Neural cell (in vitro differentiated cells): ENCODE measurements at regions not wholly inside any gene's neighbourhood (a gene's known extent, or its start where the extent isn't known, plus 50 kb on each side); places are given as distances from the start of the nearest gene placed in this dataset.
A peak's percentile ranks its signal among the peaks of the same experiment; 100 is the strongest.

Experiments
- H2AFZ ChIP-seq: fragments of 200-600, 300-800 bp; sonication (generic), shearing (Covaris generic); 2 replicates; pipeline ENCODE4 v1.6.0; 2014; ENCODE audit warnings: low read depth, mild to moderate bottlenecking, antibody characterized with exemption, low read length, moderate library complexity
- H3F3A ChIP-seq: fragments of 200-600 bp; shearing (Covaris generic); 2 replicates; pipeline ENCODE4 v1.6.1; 2016; ENCODE audit warnings: mild to moderate bottlenecking, moderate library complexity, mixed read lengths, antibody characterized with exemption, low read length; ENCODE audit not compliant: insufficient read depth, poor library complexity, severe bottlenecking
- H3K27ac ChIP-seq: fragments of 200-600, 300-800 bp; sonication (generic), shearing (Covaris generic); 2 replicates; pipeline ENCODE4 v1.5.1; 2014; ENCODE audit warnings: mild to moderate bottlenecking, low read length, moderate library complexity
- H3K27me3 ChIP-seq: fragments of 300-800, 200-600 bp; sonication (generic), shearing (Covaris generic); 2 replicates; pipeline ENCODE4 v1.6.0; 2014; ENCODE audit warnings: mild to moderate bottlenecking, low read depth, low read length, moderate library complexity; ENCODE audit not compliant: insufficient read depth
- H3K36me3 ChIP-seq: fragments of 300-800, 200-600 bp; sonication (generic), shearing (Covaris generic); 2 replicates; pipeline ENCODE4 v1.5.1; 2014; ENCODE audit warnings: mild to moderate bottlenecking, antibody characterized with exemption, low read length, moderate library complexity; ENCODE audit not compliant: insufficient read depth
- H3K4me2 ChIP-seq: fragments of 300-800, 200-600 bp; sonication (generic), shearing (Covaris generic); 2 replicates; pipeline ENCODE4 v1.6.0; 2014; ENCODE audit warnings: mild to moderate bottlenecking, low read length
- H3K4me3 ChIP-seq: fragments of 300-800, 200-600 bp; sonication (generic), shearing (Covaris generic); 2 replicates; pipeline ENCODE4 v1.5.1; 2014; ENCODE audit warnings: mild to moderate bottlenecking, low read length, moderate library complexity
- H3K79me2 ChIP-seq: fragments of 200-600 bp; shearing (Covaris generic); replicated peaks from 2 replicates; pipeline ENCODE4 v1.6.0; 2014; ENCODE audit warnings: mild to moderate bottlenecking, low read length, moderate library complexity; ENCODE audit not compliant: insufficient read depth
- H3K9ac ChIP-seq: fragments of 300-800, 200-600 bp; sonication (generic), shearing (Covaris generic); 2 replicates; pipeline ENCODE4 v1.6.1; 2016; ENCODE audit warnings: mild to moderate bottlenecking, low read length, mixed read lengths
- H3K9me2 ChIP-seq: fragments of 200-600 bp; shearing (Covaris generic); 2 replicates; pipeline ENCODE4 v1.6.1; 2016; ENCODE audit warnings: mild to moderate bottlenecking, low read length, mixed read lengths; ENCODE audit not compliant: insufficient read depth
- H3K9me3 ChIP-seq: fragments of 200-600, 300-800 bp; sonication (generic), shearing (Covaris generic); 2 replicates; pipeline ENCODE4 v1.6.1; 2016; ENCODE audit warnings: mild to moderate bottlenecking, mixed run types, low read length, moderate library complexity, mixed read lengths
- H4K20me1 ChIP-seq: fragments of 200-600 bp; shearing (Covaris generic); 2 replicates; pipeline ENCODE4 v1.6.1; 2016; ENCODE audit warnings: mild to moderate bottlenecking, mixed run types; ENCODE audit not compliant: insufficient read depth
- CTCF ChIP-seq: fragments of 450-650 bp; IDR thresholded peaks from 2 replicates; pipeline ENCODE4 v1.5.1; 2014; ENCODE audit warnings: antibody characterized with exemption, mild to moderate bottlenecking, moderate library complexity; ENCODE audit not compliant: poor library complexity, severe bottlenecking
- EP300 ChIP-seq: fragments of 450-650 bp; conservative IDR thresholded peaks from 2 replicates; pipeline ENCODE4 v1.6.1; 2014; ENCODE audit warnings: antibody characterized with exemption, mild to moderate bottlenecking, moderate library complexity; ENCODE audit not compliant: poor library complexity, severe bottlenecking
- EZH2 ChIP-seq: fragments of 200-600, 300-800 bp; shearing (Covaris generic), sonication (generic); IDR thresholded peaks from 2 replicates; pipeline ENCODE4 v1.6.1; 2014; ENCODE audit warnings: antibody characterized with exemption, low read length, borderline replicate concordance, mild to moderate bottlenecking; ENCODE audit not compliant: insufficient read depth, poor library complexity, severe bottlenecking
- MXI1 ChIP-seq: fragments of 450-650 bp; conservative IDR thresholded peaks from 2 replicates; pipeline ENCODE4 v1.6.1; 2014; ENCODE audit warnings: antibody characterized with exemption, mild to moderate bottlenecking; ENCODE audit not compliant: poor library complexity, severe bottlenecking
- POLR2AphosphoS5 ChIP-seq: IDR thresholded peaks from 2 replicates; pipeline ENCODE4 v1.6.1; 2012
- RAD21 ChIP-seq: fragments of 450-650 bp; conservative IDR thresholded peaks from 2 replicates; pipeline ENCODE4 v1.6.1; 2014; ENCODE audit warnings: antibody characterized with exemption, mild to moderate bottlenecking, moderate library complexity
- REST ChIP-seq: IDR thresholded peaks from 2 replicates; pipeline ENCODE4 v1.6.1; 2012; ENCODE audit warnings: borderline replicate concordance
- SMC3 ChIP-seq: fragments of 450-650 bp; conservative IDR thresholded peaks from 2 replicates; pipeline ENCODE4 v1.6.1; 2014; ENCODE audit warnings: antibody characterized with exemption, mild to moderate bottlenecking, moderate library complexity; ENCODE audit not compliant: poor library complexity
- TAF1 ChIP-seq: IDR thresholded peaks from 2 replicates; pipeline ENCODE4 v1.6.1; 2012; ENCODE audit warnings: low read depth

GRCh38 chr21:17269760-17270159 lies 243.1 kb upstream of the CXADR start:
- Histone ChIP-seq H4K20me1 (no peaks in the 10 kb centered on the region), H3K9ac (no peak overlapping the region), H3K4me3 (no peak overlapping the region), H3F3A (no peaks in the 10 kb centered on the region), H3K27ac (no peak overlapping the region), H3K9me2 (no peaks in the 10 kb centered on the region), H2AFZ (no peak overlapping the region), H3K36me3 (no peaks in the 10 kb centered on the region), H3K27me3 (no peaks in the 10 kb centered on the region), H3K79me2 (no peaks in the 10 kb centered on the region), H3K4me2 (no peak overlapping the region), H3K9me3 (no peaks in the 10 kb centered on the region)
- TF ChIP-seq POLR2AphosphoS5 (no peak), CTCF (no peak), TAF1 (no peak), RAD21 (no peak), REST (no peak), EP300 (no peak), EZH2 (no peak), SMC3 (no peak), MXI1 (no peak)

GRCh38 chr21:17270229-17270628 lies 242.6 kb upstream of the CXADR start:
- no peak overlapping the region for H2AFZ ChIP-seq
- TF ChIP-seq EP300 (no peak), RAD21 (peak; percentile 94), SMC3 (peak; percentile 92), CTCF (peak; percentile 87), EZH2 (no peak), TAF1 (no peak)

More at GRCh38 chr21:17270229-17270628, 242.6 kb upstream of the CXADR start:
- H3K27me3 ChIP-seq = no peaks in the 10 kb centered on the region
- H3F3A ChIP-seq = no peaks in the 10 kb centered on the region
- no peaks in the 10 kb centered on the region for H3K9me3 ChIP-seq
- H3K9me2 ChIP-seq = no peaks in the 10 kb centered on the region
- no peak overlapping the region for H3K4me2 ChIP-seq
- no peak overlapping the region for H3K27ac ChIP-seq
- H3K36me3 ChIP-seq = no peaks in the 10 kb centered on the region
- no peaks in the 10 kb centered on the region for H3K79me2 ChIP-seq
- H3K9ac ChIP-seq = no peak overlapping the region
- H3K4me3 ChIP-seq = no peak overlapping the region
- no peaks in the 10 kb centered on the region for H4K20me1 ChIP-seq
